Endothelial cell of umbilical vein (primary cell): ENCODE measurements at regions not wholly inside any gene's neighbourhood (a gene's known extent, or its start where the extent isn't known, plus 50 kb on each side); places are given as distances from the start of the nearest gene placed in this dataset.

Experiments
- EZH2 ChIP-seq: IDR thresholded peaks from 2 replicates; pipeline ENCODE4 v1.6.1; 2012; ENCODE audit warnings: borderline replicate concordance, low read depth, mild to moderate bottlenecking, moderate library complexity, low read length, inconsistent platforms; ENCODE audit not compliant: severe bottlenecking
- FOS ChIP-seq: IDR thresholded peaks from 2 replicates; pipeline ENCODE4 v1.6.1; 2011; ENCODE audit warnings: mild to moderate bottlenecking, low read length, moderate library complexity, borderline replicate concordance; ENCODE audit not compliant: insufficient read depth
- GATA2 ChIP-seq: IDR thresholded peaks from 2 replicates; pipeline ENCODE4 v1.7.0; 2011; ENCODE audit warnings: low read depth, mild to moderate bottlenecking, moderate library complexity, mixed read lengths, low read length; ENCODE audit not compliant: insufficient read length, insufficient read depth
- JUN ChIP-seq: IDR thresholded peaks from 2 replicates; pipeline ENCODE4 v1.6.1; 2011; ENCODE audit warnings: borderline replicate concordance, low read depth; ENCODE audit not compliant: insufficient read length, insufficient read depth
- MYC ChIP-seq: IDR thresholded peaks from one replicate; pipeline ENCODE4 v1.6.1; 2011; ENCODE audit warnings: mild to moderate bottlenecking, low read depth, low read length
- POLR2A ChIP-seq: IDR thresholded peaks from 2 replicates; pipeline ENCODE4 v1.6.1; 2012; ENCODE audit warnings: low read depth, mild to moderate bottlenecking, control low read depth, low read length
- POLR2AphosphoS5 ChIP-seq: IDR thresholded peaks from 2 replicates; pipeline ENCODE4 v1.6.1; 2012; ENCODE audit warnings: low read depth, mild to moderate bottlenecking, control low read depth, low read length, moderate library complexity; ENCODE audit not compliant: insufficient read depth
- TF ChIP-seq, protein P1 (sequence below), 2 donors: IDR thresholded peaks; 1 replicate in 1 of 2; 2 replicates in 1 of 2; pipeline ENCODE4 v1.5.1; 2011; ENCODE audit warnings: low read length in 2 of 2, mild to moderate bottlenecking in 2 of 2, moderate library complexity in 2 of 2, control low read depth in 1 of 2, inconsistent platforms in 1 of 2, low read depth in 1 of 2; ENCODE audit not compliant: insufficient read depth in 1 of 2; ENCODE audit errors: extremely low read depth in 1 of 2
- TF ChIP-seq, protein P2 (sequence below): IDR thresholded peaks from 2 replicates; pipeline ENCODE4 v1.6.1; 2011; ENCODE audit not compliant: insufficient read depth, insufficient read length

DNA sequence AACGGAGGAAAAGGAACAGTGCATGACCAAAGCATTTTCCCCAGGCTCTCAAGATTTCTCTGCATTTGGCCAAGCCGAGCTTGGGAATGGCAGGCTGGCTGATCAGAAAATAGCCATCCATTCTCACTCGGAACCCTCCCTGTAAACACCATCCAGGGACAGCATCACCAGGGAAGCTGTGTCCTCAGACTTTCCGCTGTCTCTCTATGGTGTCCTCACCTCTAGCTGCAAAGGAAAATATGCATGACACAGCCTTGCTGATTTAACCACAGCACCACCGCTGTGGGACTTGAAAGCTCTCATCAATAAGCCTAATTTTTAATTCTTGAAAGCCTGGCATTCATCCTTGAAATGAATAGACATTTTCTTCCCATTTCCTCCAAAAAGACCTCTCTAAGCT lies 311.7 kb downstream of the EIPR1 start:
- TF ChIP-seq, protein P1, sequence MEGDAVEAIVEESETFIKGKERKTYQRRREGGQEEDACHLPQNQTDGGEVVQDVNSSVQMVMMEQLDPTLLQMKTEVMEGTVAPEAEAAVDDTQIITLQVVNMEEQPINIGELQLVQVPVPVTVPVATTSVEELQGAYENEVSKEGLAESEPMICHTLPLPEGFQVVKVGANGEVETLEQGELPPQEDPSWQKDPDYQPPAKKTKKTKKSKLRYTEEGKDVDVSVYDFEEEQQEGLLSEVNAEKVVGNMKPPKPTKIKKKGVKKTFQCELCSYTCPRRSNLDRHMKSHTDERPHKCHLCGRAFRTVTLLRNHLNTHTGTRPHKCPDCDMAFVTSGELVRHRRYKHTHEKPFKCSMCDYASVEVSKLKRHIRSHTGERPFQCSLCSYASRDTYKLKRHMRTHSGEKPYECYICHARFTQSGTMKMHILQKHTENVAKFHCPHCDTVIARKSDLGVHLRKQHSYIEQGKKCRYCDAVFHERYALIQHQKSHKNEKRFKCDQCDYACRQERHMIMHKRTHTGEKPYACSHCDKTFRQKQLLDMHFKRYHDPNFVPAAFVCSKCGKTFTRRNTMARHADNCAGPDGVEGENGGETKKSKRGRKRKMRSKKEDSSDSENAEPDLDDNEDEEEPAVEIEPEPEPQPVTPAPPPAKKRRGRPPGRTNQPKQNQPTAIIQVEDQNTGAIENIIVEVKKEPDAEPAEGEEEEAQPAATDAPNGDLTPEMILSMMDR (IDR thresholded peaks at IDR 0.05; ENCODE audit: extremely low read depth in 1 of 2, insufficient read depth in 1 of 2, low read depth in 1 of 2, low read length in 2 of 2), result no peak
- TF ChIP-seq MYC (no peak), POLR2A (no peak), POLR2AphosphoS5 (no peak), EZH2 (no peak), JUN (no peak), GATA2 (no peak), FOS (no peak)
- TF ChIP-seq, protein P2, sequence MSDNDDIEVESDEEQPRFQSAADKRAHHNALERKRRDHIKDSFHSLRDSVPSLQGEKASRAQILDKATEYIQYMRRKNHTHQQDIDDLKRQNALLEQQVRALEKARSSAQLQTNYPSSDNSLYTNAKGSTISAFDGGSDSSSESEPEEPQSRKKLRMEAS, result no peak
